HG02981 (cell line): ENCODE measurements at regions not wholly inside any gene's neighbourhood (a gene's known extent, or its start where the extent isn't known, plus 50 kb on each side); places are given as distances from the start of the nearest gene placed in this dataset.

Experiments used
- ATAC-seq: cut with Tn5 transposase; IDR thresholded peaks from one replicate; pipeline ENCODE4 v1.9.1; 2021; ENCODE audit warnings: mild to moderate bottlenecking, moderate library complexity; ENCODE audit not compliant: unreplicated experiment

- no peak for ATAC-seq
Observed at GRCh38 chr13:31925079-31925478, 106.5 kb upstream of the FRY start.

DNA sequence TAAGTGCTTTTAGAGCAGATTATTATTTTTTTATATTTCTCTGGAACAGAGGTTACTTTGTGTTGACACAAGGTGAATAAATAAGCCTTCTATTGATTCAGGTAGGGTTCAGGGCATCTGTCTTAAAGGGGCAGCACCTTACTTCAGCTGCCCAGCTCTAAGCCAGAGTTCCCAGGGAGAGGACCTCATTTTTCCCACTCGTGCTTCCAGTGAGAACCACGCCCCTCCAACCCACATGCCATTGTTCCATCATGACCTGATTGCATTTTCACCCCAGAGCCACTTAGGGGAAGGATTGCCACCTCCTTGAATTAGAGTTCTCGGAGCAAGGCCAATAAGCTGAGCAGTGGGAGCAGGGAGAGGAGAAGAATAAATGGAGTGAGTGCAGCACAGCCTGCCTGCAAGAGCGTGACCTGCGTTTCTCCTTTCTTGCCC is 104.3 kb upstream of the FRY start:
- ATAC-seq: no peak

DNA sequence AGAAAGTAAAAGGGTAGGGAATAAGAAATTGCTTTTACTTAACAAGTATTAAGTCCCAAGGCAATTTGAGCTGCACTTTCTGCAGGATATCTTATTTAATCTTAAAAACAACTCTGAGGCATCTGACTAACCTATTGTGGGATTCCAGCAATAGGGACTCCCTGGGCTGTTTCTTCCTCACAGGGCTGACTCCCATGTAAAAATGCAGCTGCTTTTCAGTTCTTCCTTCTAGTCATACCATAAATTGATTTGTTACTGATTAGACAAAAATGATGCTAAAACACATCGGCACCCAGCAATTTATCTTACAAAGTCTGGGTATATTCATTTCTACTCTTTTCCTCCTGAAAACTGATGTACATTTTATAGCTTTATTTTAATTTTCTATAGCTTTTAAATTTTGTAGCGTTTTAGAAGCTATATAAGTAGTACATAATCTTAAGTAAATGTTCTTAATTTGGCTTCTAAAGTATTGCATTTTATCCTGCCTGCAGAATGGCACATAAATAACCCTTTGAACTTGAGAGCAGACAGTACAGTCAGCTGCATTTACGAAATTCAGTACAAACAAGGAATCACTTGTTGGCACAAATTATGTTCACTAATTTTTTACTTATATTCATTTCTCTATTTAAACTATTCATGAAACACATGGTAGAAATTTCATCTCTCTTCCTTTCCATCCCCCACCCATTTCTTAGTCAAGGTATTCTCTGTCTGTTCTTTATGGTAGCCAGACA is 102.4 kb upstream of the FRY start:
- no peak for ATAC-seq

DNA sequence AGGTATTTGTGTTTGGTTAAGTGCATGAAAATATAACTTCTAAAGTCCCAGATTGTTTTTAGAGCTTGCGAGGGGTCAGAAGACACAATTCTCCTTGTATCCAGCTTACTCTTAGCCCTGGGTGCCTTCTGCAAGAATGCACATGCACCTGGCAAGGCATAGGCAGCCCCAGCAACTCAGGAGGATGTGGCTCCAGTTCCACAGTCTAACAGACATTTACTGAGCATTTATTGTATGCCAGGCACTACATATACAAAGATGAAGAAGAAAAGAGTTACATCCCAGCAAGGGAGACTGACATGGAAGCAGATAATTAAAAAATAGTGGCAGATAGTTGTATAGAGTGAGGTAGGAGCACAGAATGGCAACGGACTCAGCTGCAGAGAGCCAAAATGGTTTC is 101.1 kb upstream of the FRY start:
- peak; percentile 22 for ATAC-seq

GRCh38 chr13:31930901-31931522 is 100.6 kb upstream of the FRY start:
- peak; percentile 99 for ATAC-seq

- no peak for ATAC-seq
Observed at GRCh38 chr13:31937436-31937835, 94.1 kb upstream of the FRY start.

- ATAC-seq: no peak
Observed at GRCh38 chr13:31940076-31940475, 91.5 kb upstream of the FRY start.

DNA sequence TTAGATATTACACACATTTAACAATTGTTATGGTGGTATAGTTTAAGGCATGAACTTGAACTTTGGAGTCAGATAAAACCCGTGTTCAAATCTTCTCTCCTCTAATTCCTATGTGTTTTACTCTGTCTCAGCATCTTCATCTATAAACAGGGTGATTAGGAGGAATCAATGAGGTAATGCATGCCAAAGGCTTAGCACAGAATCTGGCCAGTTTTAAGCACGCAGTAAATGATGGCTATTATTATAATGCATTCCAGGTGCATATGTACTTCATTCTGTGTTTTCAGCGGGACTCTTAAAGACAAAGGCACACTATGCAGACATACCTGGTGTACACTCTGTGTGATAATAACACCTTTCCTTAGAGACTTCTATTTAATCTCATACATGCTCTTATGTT is 88.0 kb upstream of the FRY start:
- ATAC-seq: no peak

DNA sequence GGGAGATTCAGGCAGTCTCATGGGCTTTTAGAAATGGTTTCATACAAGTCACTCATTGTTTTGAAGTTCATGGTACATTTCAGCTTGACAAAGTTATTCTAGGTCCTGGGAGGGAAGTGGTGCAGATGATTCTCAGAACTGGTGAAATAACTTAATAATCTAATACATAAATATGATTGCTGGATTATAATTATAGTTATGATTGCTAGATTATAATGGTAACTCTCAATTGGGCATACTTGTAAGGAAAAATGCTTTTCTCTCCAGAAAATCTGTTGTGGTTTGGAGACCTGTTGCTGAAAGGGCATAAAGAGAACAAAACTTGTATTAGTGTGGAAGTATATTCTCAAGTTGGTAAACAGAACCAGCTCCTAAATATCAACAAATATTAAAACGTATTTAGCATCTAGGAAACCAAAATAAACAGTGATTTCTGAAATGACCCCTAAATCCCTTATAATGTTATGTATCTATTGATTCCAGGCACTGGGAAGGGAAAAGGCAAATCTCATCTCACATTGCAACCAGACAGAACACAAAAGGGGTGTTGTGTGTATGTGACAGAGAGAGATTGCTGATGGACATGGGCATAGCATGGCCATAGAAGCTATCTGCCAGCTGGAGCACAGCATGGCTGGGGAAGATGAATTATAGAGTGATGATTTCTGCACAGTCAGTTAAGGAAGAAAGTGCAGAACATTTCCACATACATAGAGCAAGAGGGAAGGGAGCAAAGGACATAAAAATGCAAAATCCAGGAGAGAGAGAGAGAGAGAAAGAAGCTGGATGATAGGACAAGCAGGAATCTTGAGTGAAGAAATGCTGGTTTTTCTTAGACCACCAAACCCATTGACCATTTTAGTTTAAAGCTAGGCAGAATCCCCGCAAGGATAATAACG is 87.1 kb upstream of the FRY start:
- no peak for ATAC-seq

- no peak for ATAC-seq
Observed at GRCh38 chr13:31945202-31945961, 86.2 kb upstream of the FRY start.

DNA sequence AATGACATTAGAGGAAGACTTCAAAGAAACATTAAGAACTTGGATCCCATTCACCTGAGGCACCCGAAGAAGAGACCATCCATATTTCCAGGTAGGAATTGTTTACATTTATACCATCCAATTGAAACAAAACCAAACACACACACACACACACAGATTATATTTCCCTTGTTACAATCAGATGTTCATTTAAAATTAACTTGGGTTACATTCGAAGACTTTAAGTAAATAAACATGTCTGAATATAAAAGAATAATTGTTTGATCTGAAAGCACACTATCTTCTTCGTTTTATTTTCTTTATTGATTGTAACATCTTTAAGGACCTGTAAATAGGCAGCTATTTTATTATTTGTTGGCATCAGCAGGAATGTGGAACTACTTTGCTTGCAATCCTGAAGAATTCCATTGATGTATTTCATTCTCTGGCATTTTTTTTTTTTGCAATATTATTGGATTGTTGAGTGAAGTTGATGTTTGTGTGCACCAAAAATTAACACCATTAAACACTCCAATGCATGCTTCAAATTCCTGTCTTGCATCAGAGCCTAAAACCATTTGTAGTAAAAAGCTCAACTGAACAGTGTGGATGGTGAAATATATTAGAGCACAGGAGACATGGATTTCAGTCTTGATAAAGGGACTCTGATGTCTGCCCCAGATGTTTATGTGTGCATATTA is 85.3 kb upstream of the FRY start:
- ATAC-seq: no peak

- ATAC-seq: no peak
Observed at GRCh38 chr13:31947105-31947504, 84.5 kb upstream of the FRY start.

- ATAC-seq: no peak
Observed at GRCh38 chr13:31947506-31947905, 84.1 kb upstream of the FRY start.

DNA sequence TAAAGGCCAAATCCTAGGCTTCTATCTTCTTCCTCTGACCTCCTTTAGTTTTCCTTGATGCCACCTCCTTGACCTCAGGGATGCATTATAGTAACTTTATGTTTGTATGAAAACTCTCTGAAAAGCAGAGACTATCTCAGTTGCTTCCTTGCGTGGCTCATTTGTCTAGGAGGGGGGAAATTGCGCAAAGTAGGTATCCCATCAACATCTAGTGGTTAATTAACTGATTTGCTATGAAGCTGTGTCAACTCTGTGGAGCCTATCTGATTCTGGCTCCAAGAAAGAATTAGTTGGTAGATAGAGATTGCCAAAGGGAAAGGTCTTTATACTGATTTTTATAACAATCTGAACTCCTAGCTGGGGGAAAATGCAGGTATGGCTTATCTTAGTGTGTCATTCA is 82.1 kb upstream of the FRY start:
- ATAC-seq: no peak

- no peak for ATAC-seq
Observed at GRCh38 chr13:31950111-31950815, 81.3 kb upstream of the FRY start.

GRCh38 chr13:31951215-31951678 is 80.3 kb upstream of the FRY start:
- ATAC-seq: peak; percentile 89

GRCh38 chr13:31952641-31953380 is 78.8 kb upstream of the FRY start:
- ATAC-seq: no peak

GRCh38 chr13:31955101-31955500 is 76.5 kb upstream of the FRY start:
- ATAC-seq: no peak

DNA sequence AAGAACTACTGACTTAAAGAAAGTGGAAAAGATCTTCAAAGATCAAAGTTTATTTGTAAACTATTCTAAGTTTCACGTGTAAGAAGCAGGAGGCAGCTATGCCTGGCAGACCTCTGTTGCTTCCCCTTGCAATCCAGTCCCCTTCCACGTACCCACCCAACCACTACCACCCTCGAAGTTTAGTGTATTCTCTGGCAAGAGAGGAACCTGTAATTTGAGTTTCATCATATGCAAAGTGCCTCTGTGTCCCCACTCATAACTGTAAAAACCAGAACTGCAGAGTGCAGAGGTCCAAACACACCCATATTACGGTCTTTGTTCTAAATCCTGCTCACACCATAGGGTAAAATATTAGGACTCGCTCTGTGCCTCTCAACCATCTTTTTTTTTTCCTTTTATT is 75.8 kb upstream of the FRY start:
- no peak for ATAC-seq
